Left ventricle myocardium inferior (tissue), 1 donor: ENCODE measurements at regions not wholly inside any gene's neighbourhood (a gene's known extent, or its start where the extent isn't known, plus 50 kb on each side); places are given as distances from the start of the nearest gene placed in this dataset.

Experiments
- DNase-seq: peaks from one replicate; pipeline ENCODE4 v3.0.0-alpha.2; 2020
- H3K27ac ChIP-seq: fragments of 200-600 bp; replicated peaks from 2 replicates; pipeline ENCODE4 v1.8.0; 2021
- H3K27me3 ChIP-seq: fragments of 200-600 bp; 2 replicates; pipeline ENCODE4 v1.8.0; 2021; ENCODE audit warnings: low read depth
- H3K36me3 ChIP-seq: fragments of 200-600 bp; 2 replicates; pipeline ENCODE4 v1.8.0; 2021
- H3K4me1 ChIP-seq: fragments of 200-600 bp; 2 replicates; pipeline ENCODE4 v1.8.0; 2021
- H3K4me3 ChIP-seq: fragments of 200-600 bp; 2 replicates; pipeline ENCODE4 v1.8.0; 2021; ENCODE audit warnings: mild to moderate bottlenecking, moderate library complexity
- H3K9me3 ChIP-seq: fragments of 200-600 bp; replicated peaks from 2 replicates; pipeline ENCODE4 v1.8.0; 2021
- CTCF ChIP-seq: fragments of 200-600 bp; IDR thresholded peaks from 2 replicates; pipeline ENCODE4 v1.8.0; 2021; ENCODE audit warnings: antibody characterized with exemption, mild to moderate bottlenecking, borderline replicate concordance
- intact Hi-C: fragments of 100-400 bp; cut with micrococcal nuclease; formaldehyde crosslinking; loops from one replicate; pipeline ENCODE4 v1.11.0; 2022
- donor health status: DM: no; HTN: yes; CAD: no; lungs with severe emphysema.

DNA sequence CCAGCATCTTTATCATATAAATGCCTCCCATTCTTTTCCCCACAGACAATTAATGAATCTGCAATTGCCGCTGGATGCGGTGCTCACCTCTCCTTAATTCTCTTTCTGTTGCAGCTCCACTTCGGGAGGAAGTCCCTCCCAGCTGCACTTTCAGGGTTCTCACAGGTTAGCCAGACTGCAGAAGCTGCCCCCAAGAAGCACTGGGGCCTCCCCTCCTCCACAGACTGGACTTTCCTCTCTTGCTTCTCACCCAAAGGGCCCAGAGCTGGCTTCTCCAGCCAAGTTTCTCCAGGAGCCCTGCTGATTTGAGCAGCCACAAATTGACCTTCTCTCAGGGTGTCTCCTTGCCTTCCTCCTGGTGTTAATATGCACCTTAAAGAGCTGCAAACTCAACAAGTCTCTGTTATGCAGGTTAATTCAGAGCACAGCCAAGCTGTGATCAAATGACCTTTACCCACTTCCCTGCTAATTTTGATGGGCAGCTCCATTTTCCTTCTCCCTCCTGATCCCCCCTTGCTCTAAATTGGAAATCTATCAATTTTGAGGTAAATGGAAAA is 298.9 kb downstream of the BUD13 start:
- intact Hi-C loops: no loop called here
- peaks cover 12% of the 10 kb centered on the region for H3K4me1 ChIP-seq
- no peak for DNase-seq
- no peaks in the 10 kb centered on the region for H3K36me3 ChIP-seq
- no peak for TF ChIP-seq CTCF
- no peak overlapping the region for H3K27ac ChIP-seq
- H3K27me3 ChIP-seq: peaks cover 26% of the 10 kb centered on the region
- H3K9me3 ChIP-seq: no peaks in the 10 kb centered on the region
- no peak overlapping the region for H3K4me3 ChIP-seq

DNA sequence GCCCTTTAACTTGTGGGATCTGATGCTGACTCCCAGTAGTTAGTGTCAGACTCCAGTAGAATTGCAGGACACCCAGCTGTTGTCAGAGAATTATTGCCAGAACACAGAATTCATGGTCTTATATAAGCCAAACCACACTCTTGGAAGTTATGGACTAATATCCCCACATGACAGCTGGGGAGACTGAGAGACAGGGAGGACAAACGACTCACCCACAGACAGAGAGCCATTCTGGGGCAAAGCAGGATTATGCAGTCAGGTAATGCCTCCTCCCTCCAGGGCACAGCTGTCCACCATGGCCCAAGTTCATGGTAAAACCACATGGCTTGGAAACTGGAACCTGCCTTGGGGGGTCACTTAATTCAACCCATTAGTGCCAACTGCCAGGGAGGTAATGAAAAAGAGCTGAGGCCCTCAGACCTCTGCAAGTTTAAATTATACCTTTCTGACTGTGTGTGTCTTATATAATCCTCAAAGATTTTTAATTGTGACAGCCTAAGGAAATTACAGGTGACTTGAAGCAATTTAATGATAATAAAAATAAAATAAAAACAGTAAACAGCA is 299.5 kb downstream of the BUD13 start:
- H3K9me3 ChIP-seq: no peaks in the 10 kb centered on the region

DNA sequence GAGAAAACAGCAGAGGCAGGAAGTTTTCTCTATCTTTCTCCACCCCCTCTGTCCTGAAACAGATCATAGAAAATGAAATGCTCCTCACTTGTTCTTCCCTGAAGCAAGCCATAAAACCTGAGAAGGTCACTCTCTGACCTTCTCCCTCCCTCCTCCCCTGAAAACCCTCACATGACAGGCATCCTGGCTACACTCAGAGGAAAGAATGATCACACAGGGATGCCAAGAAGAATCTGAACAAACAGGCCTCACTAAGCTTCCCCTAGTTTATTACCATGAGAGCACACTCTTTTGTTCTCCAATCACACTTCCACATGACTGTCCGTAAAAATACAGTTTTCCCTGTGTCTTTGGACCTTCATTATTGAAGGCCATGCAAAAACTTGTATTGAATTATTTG is 300.1 kb downstream of the BUD13 start:
- H3K27ac ChIP-seq: peak overlapping the region; percentile 17
- no peaks in the 10 kb centered on the region for H3K36me3 ChIP-seq
- peaks cover 18% of the 10 kb centered on the region for H3K27me3 ChIP-seq
- no peak for TF ChIP-seq CTCF
- H3K4me3 ChIP-seq: no peak overlapping the region
- no peaks in the 10 kb centered on the region for H3K9me3 ChIP-seq
- no peak for DNase-seq
- peaks cover 12% of the 10 kb centered on the region for H3K4me1 ChIP-seq
- intact Hi-C loops: no loop called here

More for the DNA sequence above, 299.5 kb downstream of the BUD13 start:
- intact Hi-C loops: no loop called here
- H3K4me3 ChIP-seq: no peak overlapping the region
- H3K4me1 ChIP-seq: peaks cover 12% of the 10 kb centered on the region
- H3K36me3 ChIP-seq: no peaks in the 10 kb centered on the region
- no peak for DNase-seq
- peaks cover 21% of the 10 kb centered on the region for H3K27me3 ChIP-seq
- TF ChIP-seq CTCF: no peak
- peak overlapping the region; percentile 17 for H3K27ac ChIP-seq

DNA sequence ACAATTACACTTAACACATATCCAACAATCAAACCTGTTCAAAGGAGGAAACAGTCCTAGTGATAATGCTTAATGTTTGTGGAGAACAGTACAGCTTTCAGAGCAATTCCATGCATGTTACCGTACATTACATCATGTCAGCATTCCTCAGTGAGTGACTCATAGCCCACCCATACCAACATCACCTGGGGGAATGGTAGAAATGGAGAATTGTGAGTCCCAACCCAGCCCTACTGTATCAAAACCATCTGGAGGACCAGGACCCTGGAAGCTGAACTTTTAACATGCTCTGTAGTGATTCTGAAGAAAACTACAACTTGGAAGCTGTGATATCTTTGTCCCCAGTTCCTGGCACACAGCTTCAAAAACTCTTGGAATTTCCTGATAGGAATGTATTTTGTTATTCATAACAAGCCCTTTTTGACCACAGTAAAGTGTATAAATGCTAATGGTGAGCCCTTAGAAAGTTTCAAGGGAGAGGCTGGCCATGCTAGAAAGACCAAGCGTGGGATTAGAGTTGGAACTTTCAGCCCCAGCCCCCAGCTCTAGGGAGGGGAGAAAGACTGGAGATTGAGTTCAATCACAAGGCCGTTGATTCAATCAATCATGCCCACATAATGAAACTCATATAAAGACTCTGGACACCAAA is 301.1 kb downstream of the BUD13 start:
- H3K27ac ChIP-seq: no peak overlapping the region
- H3K36me3 ChIP-seq: no peaks in the 10 kb centered on the region
- H3K4me3 ChIP-seq: no peak overlapping the region
- intact Hi-C loops: no loop called here
- DNase-seq: no peak
- peaks cover 17% of the 10 kb centered on the region for H3K27me3 ChIP-seq
- no peak for TF ChIP-seq CTCF
- peaks cover 12% of the 10 kb centered on the region for H3K4me1 ChIP-seq
- H3K9me3 ChIP-seq: no peaks in the 10 kb centered on the region

GRCh38 chr11:116468699-116469098 is 304.1 kb downstream of the BUD13 start:
- Histone ChIP-seq H3K9me3 (no peaks in the 10 kb centered on the region), H3K27me3 (peaks cover 18% of the 10 kb centered on the region), H3K27ac (no peak overlapping the region), H3K36me3 (no peaks in the 10 kb centered on the region), H3K4me3 (no peak overlapping the region), H3K4me1 (peaks cover 12% of the 10 kb centered on the region)
- no peak for TF ChIP-seq CTCF
- DNase-seq: no peak
- intact Hi-C loops: no loop called here
